HK-2 (cell line): ENCODE measurements at regions not wholly inside any gene's neighbourhood (a gene's known extent, or its start where the extent isn't known, plus 50 kb on each side); places are given as distances from the start of the nearest gene placed in this dataset.

Experiments
- DNase-seq: peaks from one replicate; pipeline ENCODE4 v3.0.0-alpha.2; 2018; ENCODE audit not compliant: unreplicated experiment

DNA sequence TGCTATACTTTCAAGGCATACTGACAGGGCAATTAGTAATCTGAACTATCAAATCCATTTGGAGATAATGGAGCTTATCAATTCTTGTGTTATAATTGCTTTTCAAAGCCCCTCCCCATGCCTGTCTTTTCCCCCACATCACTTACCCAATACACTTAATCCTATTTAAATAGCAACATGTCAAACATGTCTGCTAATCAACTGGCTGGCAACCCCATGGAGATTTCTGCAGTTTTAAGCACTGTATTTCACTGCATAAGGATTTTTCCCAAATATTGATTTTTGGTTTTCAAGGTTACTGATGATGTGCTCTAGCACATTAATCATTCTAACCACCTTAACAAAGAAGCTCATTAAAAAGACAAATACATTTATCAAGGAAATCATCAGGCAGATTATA is 800.3 kb downstream of the PLA2G4A start:
- no peak for DNase-seq

DNA sequence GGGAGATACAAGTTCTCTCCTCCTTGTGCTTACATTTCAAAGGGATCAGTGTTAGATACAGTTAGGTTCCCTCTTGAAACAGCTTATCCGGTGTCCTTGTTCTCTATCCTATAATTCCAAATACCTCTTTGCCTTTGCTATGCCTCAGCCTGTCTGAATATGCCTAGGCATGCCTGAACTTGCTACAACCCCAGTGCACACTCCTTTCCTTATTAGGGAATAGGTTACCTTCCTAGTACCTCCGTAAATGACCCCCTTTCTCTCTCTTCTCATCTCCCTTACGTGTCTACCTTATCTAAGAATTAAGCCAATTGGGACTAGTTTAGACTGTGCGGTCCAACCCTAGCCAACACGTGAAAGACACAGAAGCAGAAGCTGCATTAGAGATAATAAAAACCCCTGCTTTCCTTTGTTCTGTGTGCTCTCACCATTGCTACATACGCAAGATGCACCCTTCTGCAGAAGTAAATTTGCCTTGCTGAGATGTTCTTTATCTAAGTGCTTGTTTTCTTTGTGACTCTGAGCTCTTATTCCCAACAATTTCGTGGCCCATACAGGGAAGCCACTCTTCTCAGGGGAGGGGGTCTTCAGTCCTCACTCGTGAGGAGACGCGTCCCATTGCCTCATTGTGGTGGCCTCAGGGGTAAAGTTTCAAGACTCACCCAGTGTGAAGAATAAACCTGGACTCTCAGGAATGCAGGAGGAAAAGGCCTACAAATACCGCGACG is 802.1 kb downstream of the PLA2G4A start:
- DNase-seq, result no peak

DNA sequence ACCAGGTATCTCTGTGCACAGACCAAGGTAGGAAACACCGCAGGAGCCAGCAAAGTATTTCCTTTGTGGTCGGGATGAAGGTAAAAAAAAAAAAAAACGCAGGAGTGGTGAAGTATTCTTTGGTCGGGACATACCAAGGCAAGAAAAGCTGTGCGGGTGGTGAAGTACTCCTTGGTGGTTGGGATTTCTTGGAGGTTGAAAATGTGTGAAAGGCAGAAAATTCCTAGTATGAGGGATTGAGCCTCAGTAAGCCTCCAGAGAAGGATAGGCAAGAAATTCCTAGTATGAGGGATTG is 802.6 kb downstream of the PLA2G4A start:
- no peak for DNase-seq

DNA sequence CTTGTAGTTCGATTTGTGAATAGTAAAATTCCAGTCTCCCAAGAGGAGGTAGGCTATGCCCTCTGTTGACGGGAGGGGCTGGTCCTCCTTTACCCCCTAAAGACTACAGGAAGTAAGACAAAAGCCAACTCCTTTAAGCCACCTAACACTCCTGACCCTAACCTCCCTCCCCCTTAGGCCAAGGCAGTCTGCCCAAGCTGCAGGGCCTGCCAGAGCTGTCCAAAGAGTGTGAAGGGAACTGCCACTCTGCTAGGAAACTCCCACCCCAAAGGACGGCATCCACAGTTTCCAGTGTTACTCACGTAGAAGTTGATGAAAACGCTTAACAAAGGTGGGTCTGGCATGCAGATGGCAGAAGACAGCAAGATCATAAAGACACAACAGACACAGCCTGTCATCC is 803.2 kb downstream of the PLA2G4A start:
- DNase-seq, result no peak

DNA sequence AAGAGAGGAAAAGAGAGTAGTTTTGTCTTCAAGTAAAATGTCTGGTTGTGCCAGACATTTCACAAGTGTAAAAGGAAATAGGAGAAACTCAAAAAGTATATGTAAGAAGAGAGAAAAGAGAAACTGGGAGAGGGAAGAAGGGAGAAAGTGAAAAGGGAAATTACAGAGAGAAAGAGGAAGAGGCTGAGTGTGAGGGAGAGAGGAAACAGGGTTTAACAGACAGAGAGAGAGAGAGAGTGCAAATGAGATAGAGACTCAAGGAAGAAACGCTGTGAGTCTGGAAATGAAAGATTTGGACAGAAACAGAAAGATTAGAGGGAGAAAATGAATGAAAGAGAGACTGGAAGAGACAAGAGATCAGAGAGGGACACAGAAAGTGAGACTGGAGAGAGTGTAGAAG is 806.2 kb downstream of the PLA2G4A start:
- DNase-seq, result no peak

DNA sequence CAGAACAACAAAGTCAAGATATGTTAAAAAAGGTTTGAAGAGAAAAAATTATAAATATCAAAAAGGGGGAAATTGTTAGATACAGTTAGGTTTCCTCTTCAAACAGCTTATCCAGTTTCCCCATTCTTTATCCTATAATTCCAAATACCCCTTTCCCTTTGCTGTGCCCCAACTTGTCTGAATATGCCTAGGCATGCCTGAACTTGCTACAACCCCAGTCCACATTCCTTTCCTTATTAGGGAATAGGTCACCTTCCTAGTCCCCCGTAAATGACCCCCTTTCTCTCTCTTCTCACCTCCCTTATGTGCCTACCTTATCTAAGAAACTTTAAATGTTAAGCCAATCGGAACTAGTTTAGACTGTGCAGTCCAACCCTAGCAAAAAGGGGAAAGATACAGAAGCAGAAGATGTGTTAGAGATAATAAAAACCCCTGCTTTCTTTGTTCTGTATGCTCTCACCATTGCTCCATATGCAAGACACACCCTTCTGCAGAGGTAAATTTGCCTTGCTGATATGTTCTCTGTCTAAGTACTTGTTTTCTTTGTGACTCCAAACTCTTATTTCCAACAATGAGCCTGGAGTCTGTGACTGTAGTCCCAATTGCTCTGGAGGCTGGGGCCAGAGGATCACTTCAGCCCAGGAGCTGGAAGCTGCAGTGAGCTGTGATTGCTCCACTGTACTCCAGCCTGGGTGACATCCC is 810.1 kb downstream of the PLA2G4A start:
- DNase-seq, result no peak

DNA sequence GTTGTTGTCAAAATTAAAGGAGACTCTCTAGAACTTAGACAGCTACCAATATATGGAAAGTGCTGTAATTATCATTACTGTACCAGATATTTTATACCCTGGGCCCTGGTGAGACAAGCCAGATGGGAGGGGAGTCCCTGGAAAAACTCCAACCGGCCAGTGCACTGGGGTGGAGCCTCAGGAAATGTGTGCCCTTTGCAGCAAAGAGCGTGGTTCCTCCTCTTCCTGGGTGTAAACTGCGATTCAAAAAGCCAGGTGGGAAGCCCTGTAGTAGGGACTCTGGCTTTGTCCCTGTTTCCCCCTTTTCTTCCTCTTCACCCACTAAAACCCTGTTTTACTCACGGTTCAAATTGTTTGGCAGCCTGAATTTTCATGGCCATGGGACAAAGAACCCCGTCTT is 812.3 kb downstream of the PLA2G4A start:
- DNase-seq, result no peak

DNA sequence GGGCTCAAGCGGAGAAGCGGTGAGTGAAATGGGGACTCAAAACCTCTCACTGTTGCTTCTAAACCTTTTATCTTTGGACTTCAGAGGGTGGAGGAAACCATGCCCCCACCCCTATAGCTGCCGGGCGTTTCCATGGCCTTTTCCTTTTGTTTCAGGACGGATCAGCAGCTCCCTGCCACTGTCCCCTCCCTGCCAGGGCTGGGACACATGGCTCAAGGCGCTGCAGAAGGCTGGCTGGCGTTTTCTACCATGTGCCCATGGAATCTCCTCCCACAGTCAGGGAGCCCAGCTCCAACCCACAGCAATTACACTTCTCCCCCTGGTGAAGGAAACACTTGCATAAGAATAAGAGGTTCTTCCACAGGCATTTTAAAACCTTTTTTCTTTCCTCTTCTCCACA is 812.7 kb downstream of the PLA2G4A start:
- DNase-seq, result no peak

DNA sequence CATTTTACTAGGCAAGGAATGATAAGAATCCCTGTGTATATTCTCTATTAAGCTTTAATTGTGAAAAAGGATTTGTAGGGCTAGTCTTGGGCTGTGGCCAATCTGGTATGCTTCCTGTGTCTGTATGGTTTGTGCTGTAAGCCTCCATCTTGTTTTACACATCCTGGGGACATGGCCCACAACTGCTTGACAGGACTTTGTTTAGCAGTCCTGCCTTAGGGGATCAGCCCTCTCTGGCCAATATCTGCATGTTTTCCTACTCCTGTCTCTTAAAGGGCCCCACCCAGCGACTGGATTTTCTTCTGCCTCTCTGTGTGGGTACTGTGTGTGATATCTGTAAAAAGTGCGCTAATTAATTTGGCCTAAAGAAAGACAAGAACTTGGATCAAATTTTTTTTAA is 813.2 kb downstream of the PLA2G4A start:
- DNase-seq, result no peak

DNA sequence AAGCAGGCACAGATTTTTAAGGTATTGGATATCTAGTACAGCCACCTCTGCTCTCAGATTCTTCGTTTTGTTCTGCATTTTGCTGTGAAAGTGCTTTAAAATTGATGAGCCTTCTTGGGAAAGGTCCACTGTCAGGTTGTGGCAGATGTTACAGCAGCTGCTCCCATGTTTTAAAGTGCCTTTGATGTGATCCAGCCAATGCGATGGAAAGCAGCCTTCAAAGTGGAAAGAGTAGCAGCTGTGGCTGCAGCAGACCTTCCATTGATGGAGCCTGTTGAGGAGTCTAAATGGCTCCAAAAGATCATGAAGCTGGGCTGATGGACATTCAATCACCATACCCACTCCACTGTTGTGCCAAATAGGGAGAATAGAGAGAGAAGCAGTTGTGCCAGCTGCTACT is 816.9 kb downstream of the PLA2G4A start:
- DNase-seq, result no peak

DNA sequence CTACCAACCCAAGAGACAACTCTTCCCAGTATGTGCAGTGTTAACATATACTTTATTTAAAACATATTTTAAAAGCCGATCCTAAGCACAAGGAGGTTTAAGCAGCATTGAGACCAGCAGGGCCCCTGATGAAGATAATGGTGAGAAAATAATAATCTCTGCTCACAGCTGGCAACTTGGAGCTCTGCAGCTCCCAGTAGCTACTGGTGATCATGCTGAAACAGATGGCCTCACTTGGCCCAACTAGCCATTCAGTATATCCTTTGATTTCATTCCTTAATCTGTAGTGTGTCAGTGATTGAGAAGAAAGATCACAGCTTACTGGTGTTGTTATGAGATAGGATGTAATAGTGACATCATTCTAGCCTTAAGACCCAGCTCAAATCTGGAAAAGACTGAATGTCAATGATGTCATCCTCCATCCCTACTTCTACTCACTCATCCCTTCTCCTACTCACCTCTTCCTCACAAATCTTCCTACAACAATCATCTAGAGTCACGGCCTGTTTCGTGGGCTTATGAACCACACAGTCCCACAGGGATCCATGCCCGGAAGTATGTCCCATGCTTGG is 817.9 kb downstream of the PLA2G4A start:
- no peak for DNase-seq

DNA sequence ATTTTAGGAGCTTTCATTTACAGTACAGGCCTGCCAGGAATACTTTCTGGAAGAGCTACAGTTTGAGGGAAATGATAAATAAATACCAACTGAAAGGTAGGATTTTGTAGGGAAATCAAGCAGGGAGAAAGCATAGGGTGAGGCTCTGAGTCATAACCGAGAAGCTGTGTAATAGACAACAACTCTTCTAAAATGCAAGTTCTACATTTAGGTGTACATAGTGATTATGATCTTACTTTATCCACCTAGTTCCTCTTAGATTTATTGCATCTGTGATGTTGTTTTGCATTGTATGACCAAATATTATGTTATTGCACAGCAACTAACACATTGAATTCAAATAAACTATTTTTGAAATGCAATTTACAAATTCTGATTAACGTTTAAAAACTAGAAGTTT is 819.3 kb downstream of the PLA2G4A start:
- no peak for DNase-seq

DNA sequence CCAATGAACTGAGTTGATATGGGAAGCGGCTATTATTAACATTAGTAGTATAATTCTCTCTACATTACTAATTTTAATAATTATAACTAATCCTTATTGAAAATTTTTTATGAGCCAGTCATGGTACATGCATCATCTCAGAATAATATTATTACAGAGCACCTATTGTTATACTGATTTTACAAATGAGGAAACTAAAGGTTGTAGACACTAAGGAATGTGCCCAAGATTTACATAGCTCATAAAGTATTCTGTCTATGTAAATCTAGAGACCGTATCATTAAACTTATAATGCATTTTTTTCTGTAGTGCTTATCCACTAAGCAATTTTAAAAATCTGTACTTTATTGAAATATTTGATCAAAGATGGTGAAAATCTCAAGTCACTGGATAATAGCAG is 825.9 kb downstream of the PLA2G4A start:
- DNase-seq, result no peak

DNA sequence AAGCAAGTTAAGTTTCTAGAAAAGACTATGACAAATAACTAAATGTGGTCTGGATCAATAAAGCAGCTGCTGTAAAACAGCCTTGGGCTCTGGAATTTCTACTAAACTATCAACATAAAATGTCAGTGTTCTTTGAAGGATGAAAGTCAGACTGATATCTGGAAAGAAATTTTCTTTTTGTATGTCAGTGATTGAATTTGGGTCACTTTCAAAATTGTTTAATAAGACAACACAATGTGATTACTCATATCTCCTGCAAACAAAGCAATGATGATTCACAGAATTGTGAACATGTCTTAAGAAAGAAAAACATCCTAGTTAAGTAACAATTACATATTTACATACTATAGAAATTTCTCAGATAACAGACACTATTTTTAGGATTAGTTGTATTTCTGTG is 826.4 kb downstream of the PLA2G4A start:
- no peak for DNase-seq

DNA sequence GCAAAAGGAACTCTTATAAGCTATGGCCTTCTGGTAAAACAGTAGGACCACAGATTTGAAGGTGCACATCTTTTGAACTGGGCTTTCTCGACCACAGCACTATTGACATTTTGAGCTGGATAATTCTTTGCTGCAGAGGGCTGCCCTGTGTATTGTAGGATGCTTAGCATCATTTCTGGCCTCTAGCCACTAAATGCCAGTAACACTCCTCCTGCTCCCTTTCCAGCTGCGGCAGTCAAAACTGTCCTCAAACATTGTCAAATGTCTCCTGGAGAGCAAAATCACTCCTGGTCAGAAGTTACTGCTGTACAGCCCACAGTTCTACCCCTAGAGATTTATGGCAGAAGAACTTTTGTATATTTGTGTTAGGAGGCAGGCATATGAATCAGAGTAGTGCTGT is 836.7 kb downstream of the PLA2G4A start:
- DNase-seq, result no peak

DNA sequence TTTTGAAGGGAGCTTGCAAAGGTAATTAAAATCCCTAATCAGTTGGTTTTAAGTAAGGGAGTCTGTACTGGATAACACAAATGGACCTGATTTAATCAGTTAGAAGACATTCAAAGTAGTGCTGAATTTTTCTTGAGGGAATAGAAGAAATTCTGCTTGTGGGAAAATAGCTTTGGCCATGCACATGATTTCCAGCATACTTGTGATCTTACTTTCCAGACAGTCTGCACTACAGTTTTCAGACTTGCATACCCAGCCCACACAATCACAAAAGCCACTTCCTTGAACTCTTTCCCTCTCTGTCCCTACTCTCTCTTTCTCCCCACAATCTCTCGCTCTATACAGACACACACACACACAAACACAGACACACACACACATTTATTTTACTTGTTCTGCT is 852.1 kb downstream of the PLA2G4A start:
- no peak for DNase-seq

DNA sequence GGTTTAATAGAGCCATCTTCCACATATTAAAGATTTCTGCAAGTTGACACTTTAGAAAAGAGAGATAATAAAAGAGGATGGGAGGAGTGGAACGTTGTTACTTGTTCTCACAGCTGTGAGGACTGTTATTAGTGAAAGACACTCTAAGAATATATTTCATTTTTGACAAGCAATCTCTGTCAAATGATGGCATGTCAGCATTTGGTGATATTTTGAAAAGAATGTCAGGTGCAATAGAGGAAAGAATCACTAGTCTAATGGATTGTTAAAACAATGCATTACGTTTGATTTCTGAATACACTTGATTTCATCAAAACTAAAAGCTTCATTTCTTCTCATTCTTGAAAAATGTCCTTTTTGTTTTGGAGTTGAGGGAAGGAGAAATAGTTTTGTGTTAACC is 853.4 kb downstream of the PLA2G4A start:
- no peak for DNase-seq

DNA sequence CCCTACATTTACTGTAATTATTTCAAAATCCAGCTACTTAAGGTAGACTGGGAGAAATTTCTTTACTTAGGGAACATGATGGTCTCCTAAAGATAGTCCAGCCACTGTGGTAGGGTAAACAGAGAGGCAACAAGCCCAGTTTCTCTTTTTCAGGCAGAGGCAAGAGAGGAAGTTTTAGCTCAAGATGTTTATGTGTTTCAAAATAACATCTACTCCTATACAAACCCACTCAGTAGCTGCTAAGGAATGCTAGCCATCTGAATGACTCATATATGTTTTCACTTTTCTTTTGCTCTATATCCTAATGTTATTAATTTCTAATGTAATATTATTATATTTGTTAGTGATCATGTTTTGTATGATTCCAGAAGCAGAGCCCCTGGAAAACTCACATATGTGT is 856.6 kb downstream of the PLA2G4A start:
- DNase-seq, result no peak

DNA sequence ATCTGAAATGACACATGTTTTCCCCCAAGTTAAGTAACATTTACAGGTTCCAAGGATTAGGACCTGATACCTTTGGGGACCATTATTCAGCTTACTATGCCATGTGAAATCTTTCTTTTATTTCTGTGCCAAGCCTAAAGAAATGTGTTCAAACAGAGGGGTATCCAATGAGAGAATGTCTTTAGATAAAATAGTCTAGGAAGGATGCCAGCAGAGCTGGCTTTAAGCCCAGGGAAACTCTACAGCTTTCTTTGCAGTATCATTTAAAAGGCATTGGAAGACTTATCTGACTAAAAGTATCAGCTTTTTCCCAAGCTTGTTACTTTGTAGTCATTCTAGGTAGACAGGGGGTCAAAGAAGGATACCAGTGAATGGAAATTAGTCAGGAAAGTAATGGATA is 860.4 kb downstream of the PLA2G4A start:
- DNase-seq, result no peak

DNA sequence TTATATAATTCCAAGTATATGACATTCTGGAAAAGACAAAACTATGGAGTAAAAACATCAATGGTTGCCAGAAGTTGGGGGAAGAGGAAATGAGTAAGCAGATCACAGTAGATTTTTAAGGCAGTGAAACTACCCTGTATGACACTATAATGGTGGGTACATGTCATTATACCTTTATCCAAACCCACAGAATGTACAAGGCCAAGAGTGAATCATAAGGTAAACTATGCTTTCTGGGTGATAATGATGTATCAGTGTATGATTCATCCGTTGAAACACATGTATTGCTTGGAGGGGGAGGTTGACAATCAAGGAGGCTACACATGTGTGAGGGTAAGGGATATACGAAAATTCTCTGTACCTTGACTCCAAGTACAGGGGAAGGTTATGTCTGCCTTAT is 862.7 kb downstream of the PLA2G4A start:
- peak; percentile 4 for DNase-seq

DNA sequence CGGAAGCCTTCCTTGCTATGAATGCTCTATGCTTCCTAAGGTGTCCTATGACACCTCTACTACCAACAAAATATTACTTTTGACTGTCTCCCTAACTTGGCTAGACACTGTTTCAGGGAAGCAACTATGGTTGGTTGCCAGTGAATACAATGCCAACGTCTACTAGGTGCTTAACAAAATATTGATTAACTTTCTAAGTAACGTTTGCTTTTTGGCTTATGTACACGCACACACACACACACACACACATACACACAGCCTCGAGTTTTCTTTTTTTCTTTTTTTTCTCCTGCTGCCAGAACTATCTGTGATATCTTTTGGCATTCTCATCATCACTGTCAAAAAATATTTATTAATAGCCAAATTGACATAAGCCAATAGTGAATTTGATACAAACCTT is 864.0 kb downstream of the PLA2G4A start:
- no peak for DNase-seq

DNA sequence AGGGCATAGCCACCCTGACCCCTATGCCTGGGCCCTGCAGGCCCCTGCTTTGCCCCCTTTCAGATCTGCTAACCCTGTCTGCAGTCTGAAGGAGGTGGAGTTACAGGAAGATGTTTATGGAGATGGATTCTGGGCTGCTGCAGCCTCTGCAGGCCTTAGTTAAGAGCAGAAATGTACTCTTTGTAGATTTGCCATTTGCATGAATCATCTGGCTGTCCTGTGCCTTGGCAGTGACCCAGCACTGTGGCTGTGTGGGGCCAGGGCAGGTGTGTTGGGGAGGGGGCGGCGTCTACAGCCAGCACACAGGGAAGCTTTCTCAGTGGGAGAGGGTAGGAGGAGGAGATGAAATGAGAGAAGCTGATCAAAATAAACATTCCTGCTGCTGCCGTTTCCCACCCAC is 867.3 kb downstream of the PLA2G4A start:
- peak; percentile 30 for DNase-seq
